ENCODE measurements at regions not wholly inside any gene's neighbourhood (a gene's known extent, or its start where the extent isn't known, plus 50 kb on each side); places are given as distances from the start of the nearest gene placed in this dataset.

DNA sequence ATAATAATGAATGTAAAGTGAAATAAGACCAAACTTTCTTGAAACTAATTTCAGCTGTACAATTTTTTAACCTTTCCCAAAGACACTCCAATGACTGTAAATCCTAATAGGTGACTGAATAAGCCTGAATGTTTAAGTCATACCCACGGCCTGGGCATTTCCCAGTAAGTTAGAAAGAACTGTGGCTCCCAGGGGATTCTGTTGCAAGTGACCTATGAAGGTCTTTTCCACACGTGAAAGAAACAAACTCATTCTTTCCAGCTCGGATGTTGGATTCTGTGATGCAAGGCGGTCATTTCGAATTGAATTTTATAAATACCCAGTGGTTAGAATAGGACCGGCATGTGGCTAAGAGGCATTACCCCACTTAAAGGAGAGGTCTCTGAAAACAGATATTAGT, 1134.4 kb downstream of the GALC start:
- DNase-seq: no peak

DNA sequence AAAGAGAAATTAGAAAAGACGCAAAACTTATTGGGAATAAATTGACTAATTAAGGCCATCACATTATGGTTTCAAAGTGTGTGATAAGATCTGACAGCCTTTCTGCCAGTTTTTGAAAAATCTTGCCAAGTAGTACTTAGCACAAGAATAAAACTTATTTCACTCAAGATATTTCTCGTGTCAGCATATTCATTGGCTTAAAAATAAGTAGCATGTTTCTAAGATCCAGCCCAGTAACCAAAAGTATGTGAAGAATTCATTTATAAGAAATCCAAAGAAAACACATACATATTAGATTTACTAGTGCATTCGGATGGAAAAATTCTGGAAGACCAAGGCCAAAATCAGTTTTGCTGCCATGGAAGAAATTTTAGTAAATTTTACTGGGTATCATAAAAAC, 1135.0 kb downstream of the GALC start:
- no peak for DNase-seq

DNA sequence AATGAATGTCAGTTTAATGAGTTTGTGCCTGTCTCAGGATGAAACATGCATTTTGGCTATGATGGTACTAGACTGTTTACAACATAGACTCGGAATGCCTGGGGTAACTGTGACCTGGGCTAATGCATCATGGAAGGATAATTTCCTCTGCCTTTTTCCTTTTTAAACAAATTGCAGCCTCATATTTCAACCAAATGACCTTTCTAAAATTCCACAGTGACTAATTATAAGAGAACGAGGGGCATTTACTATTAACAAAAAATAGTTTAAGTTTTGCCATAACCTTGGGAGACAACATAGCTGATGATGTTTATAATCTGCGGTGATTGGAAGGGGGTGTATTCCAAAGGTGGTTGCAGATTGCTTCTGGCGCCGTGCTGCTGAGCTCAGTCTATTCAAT, 1140.5 kb downstream of the GALC start:
- peak; percentile 9 for DNase-seq

DNA sequence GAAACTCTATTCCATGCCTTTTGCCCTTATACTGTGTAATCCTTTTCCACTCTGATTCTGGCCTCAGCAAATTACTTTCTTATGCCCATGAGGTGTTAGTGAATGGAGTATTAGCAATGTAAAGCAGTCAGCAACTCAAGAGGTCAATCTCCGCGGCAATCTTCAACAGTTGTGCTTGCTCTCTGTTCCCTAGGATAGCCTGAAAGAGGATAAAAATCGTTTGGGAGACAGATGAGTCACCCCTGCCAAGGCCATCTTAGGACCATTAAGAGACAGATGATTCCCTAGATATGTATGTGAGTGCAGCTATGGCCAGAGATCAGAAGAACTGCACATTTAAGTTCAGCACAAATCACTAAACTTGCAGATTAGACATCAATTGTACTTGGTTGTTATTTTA, 1145.8 kb downstream of the GALC start:
- DNase-seq: no peak

DNA sequence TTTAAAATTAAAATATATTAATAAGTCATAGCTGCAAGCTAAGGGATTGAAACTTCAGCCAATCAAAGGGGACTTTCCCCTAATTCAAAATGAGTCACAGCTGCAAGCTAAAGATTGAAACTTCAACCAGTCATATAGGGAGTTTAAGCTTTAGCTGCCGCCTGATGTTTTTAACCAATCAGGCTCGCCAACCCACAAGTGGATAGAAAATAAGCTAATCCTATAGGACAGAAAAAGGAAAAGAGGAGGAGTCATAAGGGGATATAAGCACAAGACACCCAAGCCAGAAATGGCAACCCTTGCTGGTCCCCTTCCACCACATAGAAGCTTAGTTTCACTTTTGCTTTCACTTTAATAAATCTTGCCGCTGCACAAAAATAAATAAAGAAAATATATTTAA, 1154.6 kb downstream of the GALC start:
- DNase-seq: no peak

DNA sequence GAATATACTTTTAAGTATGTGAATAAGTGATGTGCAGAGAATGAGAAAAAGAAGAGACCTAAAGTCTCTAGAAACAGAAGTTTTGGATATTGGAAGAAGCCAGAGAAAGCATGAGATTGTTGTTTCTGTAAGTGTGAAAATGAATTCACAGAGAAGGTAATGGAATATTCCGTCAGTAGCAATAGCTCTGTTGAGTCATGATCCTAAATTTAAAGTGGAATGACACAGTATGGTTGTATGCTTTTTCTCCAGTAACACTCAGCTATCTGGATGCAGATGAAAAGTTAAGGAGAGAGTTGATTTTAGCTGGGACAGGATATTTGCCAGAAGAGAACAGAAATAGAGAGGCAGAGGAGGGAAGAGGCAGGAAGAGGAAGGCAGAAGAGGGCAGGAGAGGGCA, 1166.3 kb downstream of the GALC start:
- DNase-seq: no peak

DNA sequence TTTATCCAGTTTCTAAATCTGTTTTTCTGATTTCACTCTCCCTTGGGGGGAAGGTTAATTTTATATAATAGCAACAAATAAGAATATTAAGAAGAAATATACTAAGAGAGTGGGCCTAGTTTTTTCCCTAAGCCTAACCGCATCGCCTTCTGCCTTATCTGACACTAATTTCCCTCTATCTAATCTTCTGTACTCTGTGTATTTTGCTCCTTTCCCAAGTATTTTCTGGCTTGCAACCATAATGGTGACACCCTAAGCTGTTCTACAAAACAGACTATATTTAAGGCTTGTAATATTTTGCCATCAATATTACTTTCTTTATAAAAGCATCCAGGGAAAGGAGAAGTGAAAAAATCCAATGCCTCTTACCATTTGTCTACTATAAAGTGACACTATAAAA, 1168.8 kb downstream of the GALC start:
- no peak for DNase-seq

DNA sequence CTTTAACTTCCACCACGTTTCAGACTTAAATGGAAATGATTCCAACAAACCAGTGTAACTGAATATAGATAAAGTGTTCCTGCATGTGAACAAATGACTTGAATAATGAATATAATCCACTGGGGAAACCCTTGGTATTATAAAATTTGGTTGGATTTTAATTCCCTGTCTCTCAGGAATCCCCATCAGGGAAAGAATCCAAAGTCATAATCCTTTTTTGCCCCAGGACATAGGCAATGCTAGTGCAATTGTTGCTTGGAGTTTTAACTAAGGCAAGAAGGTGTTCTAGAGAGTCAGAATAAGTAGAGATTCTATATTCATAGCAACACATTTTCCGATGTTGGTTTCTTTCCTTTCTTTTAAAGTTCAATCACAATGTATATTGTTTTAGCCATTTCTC, 1169.4 kb downstream of the GALC start:
- DNase-seq: no peak

DNA sequence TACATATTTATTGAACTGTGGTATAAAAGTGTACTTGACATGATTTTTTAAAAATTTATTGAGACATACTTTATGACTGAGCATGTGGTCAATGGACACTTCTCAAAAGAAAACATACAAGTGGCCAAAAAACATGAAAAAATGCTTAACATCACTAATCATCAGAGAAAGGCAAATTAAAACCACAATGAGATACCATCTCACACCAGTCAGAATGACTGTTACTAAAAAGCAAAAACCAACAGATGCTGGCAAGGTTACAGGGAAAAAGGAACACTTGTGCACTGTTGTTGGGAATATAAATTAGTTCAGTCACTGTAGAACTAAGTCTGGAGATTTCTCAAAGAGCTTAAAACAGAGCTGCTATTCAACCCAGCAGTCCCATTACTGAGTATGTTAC, 1177.6 kb downstream of the GALC start:
- DNase-seq: no peak

DNA sequence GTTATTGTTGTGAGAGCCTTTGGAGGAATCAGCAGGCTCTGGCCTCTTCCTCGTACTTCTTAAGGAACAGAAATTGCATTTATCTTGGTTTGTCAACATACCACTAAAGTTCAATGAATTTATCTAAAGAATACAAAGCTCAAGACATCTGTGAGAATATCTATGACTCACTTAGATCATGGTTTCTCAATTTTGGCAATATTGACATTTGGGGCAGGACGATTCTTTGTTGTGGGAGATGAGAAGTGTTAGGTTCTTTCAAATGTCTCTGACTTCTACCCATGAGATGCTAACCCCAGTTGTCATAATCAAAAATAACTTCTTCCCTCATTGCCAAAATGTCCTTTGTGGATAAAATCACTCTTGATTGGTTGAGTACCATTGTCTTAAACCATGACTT, 1190.3 kb downstream of the GALC start:
- DNase-seq: no peak

DNA sequence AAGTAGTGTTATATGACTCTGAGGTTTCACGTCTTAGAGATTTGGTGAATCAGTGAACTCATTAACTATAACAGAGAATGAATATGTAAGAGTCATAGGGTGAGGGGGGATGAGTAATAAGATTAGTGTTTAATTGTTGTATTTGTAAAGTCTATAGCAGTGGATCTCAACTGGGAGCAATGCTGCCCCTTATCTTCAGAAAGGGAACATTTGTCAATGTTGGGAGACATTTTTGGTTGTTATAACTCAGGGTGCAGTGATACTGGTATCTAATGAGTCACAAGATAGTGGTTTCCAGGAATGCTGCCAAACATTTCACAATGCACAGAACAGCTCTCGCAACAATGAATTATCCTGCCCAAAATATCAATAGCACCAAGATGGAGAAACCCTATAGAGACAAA, 1193.7 kb downstream of the GALC start:
- peak; percentile 69 for DNase-seq

DNA sequence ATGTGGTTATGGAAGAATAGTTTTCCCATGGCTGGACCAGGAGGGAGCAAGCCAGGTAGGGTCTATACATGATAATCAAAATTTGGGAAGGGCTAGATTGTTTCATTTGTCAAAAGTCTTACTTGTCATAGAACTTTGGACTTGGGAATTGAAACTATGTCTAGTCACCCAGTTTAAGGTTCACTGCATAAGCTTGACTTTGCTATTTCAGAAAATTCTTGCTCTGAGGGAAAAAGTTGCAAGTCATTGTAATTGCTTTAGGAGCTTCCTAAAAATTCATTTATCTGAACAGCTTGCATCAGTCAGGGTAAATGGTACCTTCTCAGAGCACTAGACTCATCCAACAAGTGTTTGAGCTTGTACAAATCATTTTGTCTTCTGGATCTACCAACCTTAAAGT, 1194.7 kb downstream of the GALC start:
- no peak for DNase-seq

DNA sequence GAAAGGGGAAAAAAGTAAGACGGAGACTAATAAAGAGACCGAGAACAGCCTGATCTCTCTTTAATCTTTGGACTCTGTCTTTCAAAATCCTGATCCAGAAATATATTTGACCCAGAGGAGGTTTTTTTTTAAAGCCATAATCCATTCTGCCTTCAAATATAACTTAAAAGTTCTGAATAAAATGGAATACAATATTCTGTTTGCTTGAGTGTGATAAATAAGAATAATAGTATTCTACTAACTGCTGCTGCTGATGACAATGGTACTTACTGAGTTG, 1196.0 kb downstream of the GALC start:
- no peak for DNase-seq

DNA sequence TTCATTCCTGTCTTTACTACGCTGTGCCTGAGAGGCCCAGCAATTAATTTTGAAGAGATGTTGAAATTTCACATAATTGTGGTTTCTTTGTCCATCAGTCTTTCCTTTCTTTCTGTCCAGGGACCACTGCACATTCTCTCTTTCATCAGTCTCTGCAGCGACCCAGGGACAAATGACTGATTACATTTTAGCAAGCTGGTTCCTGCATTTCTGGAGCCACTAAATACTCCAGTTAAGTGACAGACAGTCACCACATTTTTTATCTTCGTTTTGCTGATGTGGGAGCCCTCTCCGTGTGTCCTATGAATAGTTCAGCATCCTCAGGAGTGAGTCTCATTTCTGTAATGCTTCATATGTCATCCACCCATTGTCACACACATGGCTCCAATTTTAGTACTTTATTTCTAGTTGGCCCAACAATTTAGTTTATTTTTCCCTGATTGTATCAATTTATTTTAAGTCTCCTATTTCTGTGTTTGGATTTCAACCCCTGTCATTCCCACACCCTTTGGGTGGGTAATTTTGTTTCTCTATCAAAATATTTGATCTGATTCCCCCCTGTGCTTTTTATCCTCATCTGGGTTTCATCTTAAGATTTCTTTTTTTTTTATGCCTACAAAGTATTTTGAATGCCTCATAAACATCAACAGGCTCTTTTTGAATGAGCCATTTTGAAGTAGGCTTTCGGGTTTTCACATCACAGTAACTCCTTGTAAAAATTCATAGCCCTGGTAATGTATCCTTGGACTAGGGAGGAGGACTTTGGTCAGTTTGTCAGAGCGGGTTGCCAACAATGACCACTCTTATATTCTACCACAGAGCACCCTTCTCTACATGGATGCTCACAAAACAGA, 1196.5 kb downstream of the GALC start:
- no peak for DNase-seq

DNA sequence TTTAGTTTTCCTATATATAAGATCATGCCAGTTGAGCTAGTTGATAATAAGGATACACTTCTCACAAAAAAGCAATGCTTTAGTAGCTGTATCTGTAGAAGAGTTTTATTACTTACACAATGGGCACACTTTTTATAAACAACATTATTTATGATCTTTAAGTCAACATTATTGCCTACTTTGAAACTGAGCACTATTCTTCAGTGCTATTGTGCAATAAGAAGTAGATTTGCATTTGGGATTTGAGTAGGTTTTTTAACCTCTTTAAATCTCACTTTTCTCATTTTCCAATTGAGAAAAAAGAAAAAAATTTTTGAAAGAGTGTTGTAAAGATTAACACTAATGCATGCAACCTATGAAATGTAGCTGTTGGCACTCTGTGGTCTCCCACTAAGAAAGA, 1198.3 kb downstream of the GALC start:
- DNase-seq: no peak

DNA sequence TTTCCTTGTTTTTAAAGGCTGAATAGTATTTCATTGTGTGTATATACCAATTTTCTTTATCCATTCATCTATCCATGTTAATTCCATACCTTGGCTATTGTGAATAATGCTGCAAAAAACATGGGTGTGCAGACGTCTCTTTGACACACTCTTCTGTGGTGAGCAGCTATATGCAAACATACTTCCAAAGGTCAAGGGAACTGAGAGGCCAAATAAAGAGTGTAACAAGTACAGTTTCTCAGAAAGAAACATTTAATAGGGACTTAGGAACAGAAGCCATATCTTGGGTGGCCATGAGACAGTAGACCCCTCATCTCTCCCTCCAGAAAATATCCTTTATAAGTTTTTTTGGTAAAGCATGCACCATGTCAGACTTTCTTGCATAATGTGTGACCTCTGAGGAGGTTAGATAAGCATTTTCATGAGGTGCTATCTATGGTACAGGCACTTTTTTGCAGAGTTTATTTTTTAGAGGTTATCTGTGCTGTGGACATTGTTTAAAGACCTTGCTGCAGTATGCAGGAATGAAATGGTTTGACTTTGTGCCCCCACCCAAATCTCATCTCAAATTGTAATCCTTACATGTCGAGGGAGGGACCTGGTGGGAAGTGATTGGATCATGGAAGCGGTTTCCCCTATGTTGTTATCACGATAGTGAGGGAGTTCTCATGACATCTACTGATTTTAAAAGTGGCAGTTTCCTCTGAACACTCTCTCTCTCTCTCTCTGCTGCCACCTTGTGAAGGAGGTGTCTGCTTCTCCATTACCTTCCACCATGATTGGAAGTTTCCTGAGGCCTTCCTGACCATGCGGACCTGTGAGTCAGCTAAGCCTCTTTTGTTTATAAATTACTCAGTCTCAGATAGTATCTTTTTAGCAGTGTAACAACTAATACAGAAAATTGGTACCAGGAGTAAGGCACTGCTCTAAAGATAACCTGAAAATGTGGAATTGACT, 1202.3 kb downstream of the GALC start:
- no peak for DNase-seq

DNA sequence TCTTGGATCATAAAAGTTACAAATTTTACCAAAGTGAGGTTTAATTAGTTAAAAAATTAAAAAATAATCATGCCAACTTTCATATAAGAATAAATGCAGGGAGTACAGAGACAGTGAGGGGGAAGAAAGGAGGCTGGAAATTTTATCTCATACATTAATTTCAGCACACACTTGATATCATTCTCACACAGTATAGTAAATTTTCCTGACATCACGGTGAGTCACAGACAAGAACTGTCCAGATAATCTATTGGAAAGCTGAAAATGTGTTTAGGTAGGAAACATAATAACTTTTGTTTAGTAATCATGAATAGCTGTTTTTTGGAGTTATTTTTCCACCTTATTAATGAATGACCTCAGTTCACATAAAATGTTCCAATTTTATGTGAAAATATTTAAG, 1204.8 kb downstream of the GALC start:
- no peak for DNase-seq

DNA sequence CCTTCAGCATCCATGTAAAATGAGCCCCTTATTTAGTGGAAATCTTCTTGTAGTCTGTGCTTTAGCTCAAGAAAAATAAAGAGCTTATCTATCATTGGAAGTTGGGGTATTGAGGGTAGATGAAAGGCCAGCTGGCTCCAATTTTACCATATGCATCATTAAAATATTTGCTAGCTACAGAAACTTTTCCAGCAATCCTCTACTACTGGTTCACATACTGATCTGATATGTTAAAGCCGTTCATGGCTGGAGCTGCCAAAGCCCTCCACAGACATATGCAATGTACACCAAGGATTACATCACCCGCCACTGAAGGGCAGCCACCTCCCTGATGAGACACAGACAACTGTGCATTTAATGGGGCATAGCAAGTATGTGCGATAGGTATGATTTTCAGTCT, 1205.3 kb downstream of the GALC start:
- peak; percentile 27 for DNase-seq

DNA sequence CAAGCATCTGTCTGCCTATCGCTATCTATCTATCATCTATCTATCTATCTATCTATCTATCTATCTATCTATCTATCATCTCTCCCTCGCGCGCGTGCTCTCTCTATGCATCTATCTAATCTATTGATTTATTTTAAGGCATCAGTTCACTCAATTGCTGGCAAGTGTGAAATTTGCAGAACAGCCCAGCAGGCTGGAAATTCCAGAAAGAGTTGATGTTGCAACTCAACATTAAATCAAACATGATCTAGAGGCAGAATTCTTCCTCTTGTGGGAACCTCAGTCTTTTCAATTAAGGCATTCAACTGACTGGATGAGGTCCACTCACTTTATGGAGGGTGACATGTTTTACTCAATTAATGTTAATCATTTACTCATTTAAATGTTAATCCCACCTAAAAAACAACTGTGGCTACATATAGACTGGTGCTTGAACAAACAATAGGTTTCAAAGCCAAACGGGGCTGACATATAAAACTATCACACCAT, 1210.8 kb downstream of the GALC start:
- no peak for DNase-seq

DNA sequence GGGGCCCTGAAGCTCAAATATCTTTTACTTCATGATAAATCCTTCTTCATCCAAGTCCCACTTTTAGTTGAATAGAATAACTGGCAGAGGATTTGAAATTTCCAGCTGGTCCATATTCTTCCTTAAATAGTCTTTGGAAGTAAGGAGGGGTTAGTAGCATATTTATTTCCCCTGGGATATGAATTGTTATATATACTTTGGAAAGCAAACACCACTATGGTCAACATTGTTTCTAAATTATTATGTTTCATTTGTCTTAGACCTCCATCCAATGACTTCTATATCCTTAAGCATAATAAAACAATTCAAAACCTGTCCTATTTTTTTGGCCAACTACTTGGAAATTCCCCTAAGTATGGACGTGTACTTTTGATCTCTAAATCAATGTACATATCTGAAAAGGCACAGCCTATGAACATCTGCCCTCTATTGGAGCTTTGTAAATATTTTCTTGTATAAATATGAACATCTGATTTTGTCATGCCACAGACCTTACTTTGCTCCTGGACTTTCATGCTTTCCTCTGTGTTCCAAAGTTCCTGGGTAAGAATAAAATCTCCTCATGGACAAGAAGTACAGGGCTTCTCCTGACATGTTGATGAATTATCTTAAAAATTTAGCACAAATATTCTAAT, 1212.0 kb downstream of the GALC start:
- DNase-seq: no peak

DNA sequence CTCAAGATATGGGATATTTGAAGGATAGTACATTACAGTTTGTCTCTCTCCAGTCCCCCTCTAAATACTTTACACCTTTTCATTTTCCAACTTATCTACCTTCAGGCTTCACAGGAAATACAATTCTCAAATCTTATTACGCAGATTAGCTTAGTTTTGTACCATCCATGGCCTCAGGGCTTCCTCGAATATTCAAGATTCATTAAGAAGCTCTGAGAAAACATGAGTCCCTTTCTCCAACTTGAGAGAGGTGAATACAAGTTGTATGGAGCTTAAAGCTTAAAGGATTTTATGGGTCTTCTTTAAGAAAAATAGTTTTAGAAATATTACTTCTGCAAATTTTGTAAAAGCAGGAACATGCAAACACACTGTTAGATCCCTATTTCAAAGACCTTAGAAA, 1212.5 kb downstream of the GALC start:
- DNase-seq: no peak

DNA sequence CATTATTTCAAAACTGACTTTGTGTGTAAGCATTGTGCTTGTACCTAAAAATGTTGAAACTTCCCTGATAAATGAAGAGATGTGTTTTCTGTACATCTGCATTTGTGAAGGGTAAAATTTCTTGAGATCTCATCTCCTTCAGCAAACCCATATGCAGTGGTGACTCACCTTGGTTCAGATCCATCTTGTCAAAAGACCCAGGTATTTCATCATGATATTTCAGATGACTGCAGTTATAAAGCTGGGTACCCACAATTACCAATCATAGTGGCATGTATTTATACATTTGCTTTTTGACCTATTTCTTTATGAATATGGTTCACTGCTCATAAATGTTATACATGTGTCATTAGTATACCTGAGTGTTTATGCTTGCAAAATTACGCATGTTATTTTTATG, 1213.6 kb downstream of the GALC start:
- DNase-seq: no peak

DNA sequence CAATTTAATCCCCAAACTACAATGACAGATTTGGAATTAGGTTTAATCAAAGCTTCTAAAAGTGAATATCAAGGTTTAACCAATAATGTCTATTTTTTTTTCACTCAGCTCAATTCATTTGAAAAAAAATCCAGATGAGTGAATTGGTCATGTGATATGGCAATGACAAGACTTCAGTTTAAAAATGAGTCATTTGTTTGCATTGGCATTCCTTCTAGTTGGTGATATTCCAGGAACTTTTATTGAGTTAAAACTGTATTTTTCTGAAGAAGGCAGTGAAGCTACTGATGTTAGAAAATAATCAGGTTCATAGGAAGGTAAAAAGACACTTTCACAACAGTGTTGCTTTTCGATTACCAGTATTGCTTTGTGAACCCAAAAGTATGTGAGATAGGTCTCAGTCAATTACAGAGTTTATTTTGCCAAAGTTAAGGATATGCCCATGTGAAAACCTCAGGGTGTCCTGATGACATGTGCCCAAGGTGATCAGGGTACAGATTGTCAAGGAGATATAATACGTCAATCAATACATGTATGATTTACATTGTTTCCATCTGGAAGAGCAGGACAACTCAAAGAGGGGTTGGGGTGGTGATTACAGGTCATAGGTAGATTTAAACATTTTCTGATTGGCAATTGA, 1214.9 kb downstream of the GALC start:
- peak; percentile 46 for DNase-seq
